TTC549 (cell line): ENCODE measurements at regions not wholly inside any gene's neighbourhood (a gene's known extent, or its start where the extent isn't known, plus 50 kb on each side); places are given as distances from the start of the nearest gene placed in this dataset.
"Not testable (repeated sequence)": the region's sequence is repeated elsewhere in the genome, so short reads cannot be mapped to it uniquely, and the experiment has no call there.

Experiments used
- FAIRE-seq: peaks from 2 replicates; lab custom pipeline; 2012; peaks lifted over from hg19 to GRCh38; lab: Jason Lieb, UNC

DNA sequence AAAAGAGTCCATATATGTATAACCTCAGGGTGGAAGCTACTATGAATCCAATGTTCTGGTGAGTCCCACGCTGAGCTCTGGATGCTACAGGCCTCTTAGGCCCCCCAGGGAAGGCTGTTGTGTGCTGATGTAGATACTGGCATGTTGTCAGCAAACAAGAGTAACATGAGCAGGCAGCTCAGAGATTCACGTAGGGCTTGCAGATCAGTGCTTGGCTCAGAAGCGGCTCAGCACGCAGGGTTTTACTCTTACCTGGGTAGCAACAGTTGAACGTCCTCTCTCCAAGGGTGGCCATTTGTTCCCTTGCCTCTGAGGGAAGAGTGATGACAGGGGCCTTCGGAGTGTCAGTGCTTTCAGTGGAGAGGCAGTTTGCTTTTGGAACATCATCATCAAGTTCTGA is 93.4 kb downstream of the ZFP64 start:
- no peak for FAIRE-seq

DNA sequence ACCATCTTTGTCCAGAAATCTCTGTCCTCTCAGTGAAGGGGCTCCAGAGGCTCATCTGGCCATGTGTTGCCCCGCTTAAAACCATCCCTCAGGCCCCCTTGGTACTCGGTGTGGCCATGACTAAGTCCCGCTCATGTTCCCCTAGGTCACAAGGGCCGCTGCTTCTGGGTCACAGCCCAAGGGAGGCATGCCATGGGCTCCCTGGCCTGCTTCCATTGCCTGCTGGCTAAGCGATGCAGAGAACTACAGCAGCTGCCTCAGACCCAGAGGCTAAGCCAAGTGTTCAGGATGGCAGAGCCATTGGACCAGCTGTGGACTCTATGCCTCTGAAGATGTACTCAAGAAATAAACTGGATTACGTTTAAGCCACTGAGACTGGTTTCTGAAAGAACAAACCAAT is 95.5 kb downstream of the ZFP64 start:
- FAIRE-seq = no peak

DNA sequence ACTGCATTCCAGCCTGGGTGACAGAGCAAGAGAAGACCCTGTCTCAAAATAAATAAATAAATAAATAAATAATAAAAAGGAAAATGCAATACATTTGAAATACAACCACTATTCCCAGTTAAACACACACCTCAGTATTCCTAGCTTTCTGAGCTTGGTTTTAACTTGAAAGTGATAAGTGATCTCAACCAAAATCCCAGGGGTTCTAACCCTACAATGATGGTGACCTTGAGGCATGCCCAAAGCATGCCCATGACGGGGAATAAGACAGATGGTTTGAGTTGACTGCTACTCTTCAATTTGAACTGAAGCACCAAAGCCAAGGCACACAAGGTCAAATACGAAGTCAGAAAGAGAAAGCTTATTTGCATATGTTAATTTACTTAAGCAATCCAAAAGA is 96.9 kb downstream of the ZFP64 start:
- FAIRE-seq = no peak

DNA sequence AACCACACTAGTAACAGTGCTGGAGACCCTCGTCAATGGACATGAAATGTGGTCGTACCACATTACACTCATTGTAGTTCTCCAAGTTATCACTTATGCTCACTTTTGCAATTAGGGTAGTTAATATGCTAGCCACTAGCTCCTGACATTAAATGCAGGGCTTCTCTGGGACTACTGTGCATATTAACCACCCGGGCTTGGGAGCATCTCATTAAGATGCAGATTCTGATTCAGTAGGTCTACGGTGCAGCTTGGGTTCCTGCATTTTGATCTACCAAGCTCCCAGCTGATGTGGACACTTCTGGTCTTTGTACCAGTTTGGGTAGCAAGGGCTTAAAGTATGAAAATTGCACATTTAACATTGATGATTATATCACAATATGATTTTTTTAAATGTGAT is 98.0 kb downstream of the ZFP64 start:
- no peak for FAIRE-seq

DNA sequence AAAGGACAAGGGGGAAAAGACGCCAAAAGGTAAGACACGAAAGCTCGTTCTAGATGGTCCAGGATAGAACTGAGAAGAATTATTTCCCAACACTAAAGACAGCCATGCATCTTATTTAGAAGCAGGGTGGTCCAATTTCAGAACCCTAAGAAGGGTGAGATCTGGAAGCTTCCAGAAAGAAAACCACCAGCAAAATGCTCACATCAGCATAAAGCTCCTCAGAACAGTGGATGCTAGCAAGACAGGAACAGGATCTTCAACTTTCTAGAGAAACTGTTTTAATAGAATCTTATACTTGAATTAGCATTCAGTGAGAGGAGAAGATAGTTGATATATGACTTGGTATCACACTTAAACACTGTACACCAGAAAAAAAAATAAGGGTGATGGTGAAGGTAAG is 101.5 kb downstream of the ZFP64 start:
- no peak for FAIRE-seq

DNA sequence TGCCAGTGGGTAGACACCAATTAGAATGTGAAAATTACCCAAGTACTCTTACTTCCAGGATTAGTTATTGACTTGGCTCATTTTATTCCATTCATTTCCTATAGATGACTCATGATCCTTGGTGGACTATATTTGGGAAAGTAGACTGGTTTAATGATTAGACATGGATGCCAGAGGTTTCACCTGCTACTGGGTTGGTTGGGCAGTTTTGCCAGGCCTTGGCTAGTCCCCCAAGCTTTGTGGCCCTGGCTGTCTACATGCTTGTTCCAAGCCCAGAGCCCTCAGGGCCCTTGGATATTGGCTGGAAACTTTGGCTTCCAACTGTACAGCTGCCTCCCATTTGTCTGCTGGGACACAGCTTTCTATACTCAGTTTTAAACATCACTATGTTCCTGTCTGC is 104.1 kb downstream of the ZFP64 start:
- no peak for FAIRE-seq

DNA sequence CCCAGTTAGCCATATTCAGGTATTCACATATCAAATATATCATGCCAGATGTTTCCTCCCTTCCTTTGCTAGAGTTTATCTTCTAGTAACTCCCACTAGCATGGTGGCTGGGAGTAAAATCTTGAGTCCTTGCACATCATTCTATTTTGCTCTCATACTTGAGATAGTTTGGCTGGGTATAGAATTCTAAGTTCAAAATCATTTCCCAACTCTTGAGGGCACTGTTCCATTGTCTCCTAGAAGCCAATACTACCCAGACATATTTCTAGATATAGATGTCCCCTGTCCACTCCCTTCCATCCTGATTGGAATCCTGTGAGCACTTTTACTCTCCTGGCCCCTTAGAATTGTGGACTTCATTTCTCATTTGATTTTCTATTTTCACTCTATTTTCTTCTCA is 104.7 kb downstream of the ZFP64 start:
- FAIRE-seq = no peak

DNA sequence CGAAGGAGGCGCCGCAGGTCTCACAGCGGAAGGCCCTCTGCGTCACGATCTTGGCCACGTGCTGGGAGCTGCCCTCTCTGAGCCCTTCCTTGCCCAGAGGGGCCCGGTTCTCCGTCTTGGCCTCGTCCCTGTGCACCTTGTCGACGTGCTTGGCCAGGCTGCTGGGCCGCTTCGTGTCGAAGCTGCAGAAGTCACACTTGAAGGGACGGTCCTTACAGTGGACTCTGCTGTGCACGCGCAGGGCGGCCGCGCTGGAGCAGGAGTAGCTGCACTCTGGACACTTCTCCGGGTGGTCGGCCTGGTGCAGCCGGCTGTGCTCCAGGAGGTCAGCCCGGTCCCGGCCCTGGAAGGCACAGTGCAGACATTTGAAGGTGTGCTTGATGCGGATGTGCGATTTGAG is 106.9 kb downstream of the ZFP64 start:
- no peak for FAIRE-seq

DNA sequence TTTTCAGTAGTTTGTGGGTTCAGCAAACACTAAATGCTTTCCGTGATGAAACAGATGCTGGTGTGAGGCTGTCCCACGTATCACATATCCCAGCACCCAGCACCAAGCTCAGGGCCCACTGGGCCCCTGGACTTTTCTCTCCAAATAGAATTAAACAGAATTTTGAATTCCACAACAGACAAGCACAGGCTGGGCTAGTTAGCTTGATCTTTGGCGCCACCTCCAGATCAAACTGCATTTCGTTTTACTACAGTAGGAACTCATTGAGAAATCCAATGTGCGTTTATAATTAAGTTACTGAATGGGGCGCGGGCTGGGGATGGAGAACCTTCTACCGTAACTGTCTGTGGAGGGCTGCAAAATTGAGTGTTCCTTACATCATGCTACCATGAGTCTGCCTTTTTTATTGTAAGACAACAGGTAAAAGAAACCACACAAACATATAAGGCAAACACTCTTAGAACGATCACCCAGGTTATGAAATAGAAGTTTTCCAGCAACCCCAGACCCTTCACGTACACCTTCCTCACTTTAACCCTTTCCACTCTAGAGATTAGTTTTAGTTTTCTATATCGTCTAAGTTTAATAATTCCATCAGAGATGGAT is 107.8 kb downstream of the ZFP64 start:
- peak; percentile 91 for FAIRE-seq

DNA sequence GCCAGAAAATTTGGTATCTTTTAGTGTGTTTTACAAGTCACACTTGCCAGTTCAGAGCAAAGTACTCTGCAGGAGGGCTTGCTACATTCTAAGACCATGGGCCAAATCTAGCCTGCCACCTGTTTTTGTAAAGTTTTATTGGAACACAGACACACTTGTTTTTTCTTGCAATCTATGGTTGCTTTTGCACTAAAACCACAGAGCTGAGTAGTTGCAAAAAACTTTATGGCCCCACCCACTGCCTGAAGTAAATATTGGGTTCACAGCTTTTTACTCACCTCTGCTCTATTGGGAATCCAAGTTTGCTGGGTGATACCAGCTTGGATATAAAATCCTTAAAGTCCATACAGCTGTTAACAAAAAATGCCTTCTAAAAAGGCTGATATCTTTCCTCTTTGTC is 109.0 kb downstream of the ZFP64 start:
- FAIRE-seq = no peak

DNA sequence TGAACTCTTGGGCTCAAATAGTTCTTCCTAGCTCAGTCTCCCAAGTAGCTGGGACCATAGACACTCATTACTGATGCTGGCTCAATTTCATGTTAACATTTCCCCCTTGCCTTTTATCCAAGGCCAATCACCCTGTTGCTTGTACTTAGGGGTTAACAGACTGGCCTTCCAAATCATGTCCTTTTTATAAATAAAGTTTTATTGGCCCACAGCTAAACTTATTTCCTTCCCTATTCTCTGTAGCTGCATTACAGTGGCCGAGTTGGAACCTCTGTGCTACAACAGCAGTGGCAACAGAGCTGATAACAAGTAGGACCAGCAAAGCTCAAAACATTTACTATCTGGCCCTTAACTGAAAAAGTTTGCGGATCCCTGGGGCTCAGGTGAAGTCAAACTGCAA is 109.8 kb downstream of the ZFP64 start:
- FAIRE-seq = no peak

DNA sequence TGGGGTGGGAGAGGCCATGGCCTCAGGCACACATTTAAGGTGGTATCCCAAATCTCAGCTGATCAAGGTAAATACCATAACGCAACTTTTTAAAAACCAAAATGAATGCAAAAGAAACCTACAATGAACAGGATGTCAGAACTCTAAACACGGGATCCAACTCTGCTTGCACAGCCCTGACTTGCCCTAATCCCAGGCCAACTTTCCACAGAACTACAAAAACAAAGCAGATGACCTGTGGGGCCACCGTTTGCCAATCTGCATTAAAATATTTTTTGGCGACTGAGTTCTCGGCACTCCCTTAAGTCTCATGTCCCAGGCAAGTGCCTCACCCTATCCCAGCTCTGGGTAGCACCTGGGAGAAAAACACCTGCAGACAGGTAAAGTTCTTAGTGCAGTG is 110.5 kb downstream of the ZFP64 start:
- FAIRE-seq = no peak

DNA sequence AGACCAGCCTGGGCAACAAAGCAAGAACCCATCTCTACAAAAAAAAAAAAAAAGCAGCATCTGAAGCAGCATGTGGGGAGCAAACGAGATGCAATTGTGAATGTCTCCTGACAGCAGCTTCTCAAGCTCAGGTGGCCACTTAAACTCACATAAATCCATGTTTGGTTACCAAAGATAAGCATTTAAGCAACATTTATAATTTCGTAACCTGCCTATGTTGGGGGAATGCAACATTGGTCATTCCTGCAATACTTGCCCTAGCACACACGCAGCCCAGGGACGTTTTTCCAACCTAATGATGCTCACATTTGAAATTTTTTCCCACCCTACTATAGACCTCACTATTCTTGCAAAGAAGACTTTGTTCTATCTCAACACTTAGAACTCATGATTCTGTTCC is 113.3 kb downstream of the ZFP64 start:
- no peak for FAIRE-seq

DNA sequence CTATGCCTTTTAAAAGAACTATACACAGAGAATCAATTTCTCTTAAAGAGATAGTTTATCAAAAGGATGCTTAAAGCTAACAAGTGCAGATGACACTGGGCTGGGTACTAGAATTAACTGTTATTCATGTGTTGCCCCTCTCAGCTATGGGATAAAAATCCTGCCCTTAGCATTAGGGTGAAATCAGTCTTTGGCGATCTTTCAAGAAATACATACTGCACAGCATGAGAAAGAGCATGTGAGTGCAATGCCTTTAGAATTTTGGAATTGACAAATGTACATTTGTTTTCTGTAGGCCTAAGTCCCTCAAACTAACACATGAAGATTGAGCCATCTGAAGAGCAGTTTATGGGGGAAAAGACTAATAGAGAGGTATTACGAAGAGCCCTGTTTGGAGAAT is 115.4 kb downstream of the ZFP64 start:
- FAIRE-seq = no peak

DNA sequence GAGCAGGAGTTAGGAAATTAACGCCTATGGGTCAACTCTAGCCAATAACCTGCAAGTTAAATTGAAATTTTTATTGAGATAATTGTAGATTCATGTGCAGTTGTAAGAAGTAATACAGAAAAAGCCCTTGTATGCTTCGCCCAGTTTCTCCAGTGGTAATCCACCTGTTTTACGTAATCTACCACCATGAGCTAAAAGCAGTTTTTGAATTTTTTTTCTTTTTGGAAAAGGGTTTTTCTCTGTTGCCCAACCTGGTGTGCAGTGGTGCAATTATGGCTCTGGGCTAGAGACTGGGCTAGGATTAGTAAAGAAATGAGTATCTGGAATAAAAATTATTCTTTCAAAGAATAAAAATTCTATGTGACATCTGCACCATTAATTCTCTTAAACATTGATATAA is 116.2 kb downstream of the ZFP64 start:
- no peak for FAIRE-seq

DNA sequence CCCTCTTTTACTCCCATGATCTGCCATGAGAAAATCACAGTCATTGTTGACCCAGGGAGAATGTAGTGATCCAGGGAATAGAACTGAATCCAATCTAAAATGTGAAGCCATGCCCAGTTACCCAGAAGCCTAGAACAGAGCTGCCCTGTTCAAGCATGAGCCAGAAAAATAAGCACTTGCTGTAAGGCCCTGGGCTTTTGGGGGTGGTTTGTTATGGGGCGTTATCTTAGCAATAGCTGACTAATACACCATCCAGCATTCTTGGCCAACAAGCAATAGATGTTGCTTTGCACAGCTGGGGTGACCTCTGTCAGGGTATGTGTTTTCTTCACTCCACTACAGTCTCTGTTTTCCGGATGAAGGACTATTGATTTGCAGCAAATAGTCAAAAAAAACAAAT is 120.4 kb downstream of the ZFP64 start:
- no peak for FAIRE-seq

DNA sequence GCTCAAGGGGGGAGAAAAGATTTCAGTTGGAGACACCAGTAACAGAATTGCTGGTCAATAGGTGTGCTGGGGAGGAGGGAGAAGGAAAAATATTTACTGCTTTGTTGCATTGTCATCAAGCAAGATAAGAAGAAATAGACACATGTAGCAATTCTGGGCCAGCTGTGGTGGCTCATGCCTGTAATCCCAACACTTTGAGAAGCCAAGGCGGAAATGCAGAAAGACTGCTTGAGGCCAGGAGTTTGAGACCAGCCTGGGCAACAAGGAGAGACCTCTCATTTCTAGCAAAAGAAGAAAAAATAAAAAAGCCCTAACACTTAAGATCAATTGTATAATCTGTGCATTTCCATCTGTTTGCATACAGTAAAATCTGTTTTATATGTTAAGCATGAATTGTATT is 126.6 kb downstream of the ZFP64 start:
- FAIRE-seq = no peak

DNA sequence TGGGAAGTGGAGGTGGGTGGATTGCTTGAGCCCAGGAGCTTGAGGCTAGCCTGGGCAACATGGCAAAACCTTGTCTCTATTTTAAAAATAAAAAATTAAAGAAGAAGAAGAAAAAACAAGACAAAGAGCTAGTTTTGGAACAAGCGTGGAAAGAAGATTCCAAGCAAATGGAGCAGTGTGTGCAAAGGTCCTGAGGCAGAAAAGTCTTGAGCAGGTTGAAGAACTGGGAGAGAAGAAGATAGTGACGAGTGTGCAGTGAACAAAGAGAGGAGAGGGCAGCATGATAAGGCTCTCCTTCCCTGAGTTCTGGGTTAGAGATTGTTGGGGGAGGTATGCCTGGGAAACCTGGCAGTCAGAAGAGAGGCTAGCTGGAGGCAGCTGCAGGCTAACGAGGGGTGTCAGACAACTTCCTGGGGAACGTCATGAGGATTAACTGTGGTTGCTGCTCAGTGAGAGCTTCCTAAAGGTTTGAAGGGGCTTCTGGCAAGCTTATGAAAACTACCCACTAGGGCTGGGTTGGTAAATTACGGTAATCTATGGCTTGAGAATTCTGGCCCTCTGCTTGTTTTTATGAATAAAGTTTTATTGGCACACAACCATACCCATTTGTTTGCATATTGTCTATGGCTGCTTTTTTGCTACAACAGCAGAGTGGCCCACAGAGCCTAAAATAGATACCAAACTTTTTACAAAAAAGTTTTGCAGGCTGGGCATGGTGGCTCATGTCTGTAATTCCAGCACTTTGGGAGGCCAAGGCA is 128.9 kb downstream of the ZFP64 start:
- no peak for FAIRE-seq

DNA sequence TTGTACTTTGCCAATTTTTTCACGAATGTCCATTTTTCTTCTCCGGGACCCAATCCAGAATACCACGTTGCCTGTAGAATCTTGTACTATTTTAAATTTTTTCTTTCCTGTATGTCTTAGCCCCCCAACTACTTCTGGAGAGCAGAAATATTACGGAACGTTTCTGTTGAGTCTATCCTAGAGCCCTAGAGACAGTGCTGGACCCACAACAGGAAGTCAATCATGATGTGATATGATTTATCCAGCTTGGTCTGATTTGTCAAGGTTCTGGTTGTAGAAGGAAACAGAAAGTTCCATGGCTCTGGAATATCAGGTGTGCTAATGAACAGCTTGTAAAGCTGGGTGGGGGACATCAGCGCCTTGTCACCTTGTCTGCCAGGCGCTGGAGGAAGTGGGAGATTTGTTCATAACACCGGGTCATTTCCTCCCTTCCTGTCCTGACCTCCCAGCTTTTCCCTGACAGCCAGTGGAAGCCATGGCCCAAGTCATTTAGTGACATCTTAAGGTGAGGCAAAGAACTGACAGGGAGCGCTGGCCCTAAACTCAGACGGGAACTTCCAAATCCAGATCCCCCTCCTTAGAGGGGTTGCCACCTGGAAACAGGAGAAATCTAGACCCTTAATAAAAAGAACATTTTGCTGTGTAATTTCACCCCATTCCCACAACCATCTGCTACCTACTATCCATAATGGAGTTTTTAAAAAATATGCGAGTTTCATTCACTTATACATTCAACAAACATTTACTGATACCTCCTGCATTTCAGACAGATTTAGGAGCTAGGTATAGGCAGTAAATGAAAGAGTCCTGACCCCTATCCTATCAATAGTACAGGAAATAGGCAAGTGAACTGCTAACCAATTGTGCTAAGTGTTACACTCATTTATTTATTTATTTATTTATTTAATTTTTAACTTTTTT is 130.5 kb downstream of the ZFP64 start:
- no peak for FAIRE-seq

DNA sequence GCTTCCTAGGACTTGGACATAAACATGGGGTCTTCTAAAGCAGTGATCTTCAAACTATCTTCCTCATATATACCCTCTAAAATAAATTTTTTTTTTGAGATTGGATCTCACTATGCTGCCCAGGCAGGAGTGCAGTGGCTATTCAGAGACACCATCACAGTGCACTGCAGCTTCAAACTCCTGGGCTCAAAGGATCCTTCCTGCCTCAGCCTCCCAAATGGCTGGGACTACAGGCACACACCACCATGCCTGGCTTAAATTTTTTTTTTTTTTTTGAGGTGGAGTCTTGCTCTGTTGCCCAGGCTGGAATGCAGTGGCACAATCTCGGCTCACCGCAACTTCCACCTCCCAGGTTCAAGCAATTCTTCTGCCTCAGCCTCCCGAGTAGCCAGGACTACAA is 134.4 kb downstream of the ZFP64 start:
- FAIRE-seq = not testable (repeated sequence)

DNA sequence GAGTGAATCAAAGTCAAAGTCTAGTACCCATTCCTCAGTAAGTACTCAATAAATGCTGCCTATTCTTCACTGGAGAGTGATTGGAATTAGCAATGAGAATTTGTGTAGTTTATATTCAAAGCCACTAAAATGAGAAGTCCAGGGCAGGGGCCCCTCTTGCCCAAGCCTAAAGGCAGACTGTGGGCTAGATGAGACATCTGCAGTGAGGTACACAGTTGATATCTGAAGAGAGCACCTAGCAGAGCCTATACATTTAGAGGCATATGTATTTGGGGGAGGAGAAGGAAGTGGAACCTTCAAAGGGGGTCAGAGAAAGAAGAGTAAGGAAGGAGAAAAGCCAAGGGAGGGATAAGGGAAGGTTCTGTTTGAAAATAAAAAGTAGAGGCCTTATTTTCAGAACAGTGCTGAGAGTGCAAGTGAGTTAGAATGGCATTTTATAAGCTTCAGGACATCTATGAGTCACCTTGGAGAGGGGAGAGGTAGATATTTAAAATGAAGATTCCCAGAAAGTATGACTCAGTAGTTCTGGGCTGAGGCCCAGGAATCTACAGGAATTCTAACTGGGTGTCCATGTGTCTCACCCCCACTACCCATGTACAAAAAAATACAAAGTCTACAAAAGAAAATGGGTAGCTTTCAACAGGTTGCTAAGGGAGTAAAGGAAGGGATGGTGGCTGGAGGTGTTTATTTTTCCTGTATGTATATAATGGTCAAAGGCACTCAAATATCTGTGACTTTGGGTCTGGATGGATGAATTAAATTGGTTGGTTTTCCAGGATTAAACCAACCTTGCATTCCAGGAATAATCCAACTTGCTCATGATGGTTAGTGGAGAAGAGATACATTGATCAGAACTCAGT is 135.1 kb downstream of the ZFP64 start:
- FAIRE-seq = no peak

DNA sequence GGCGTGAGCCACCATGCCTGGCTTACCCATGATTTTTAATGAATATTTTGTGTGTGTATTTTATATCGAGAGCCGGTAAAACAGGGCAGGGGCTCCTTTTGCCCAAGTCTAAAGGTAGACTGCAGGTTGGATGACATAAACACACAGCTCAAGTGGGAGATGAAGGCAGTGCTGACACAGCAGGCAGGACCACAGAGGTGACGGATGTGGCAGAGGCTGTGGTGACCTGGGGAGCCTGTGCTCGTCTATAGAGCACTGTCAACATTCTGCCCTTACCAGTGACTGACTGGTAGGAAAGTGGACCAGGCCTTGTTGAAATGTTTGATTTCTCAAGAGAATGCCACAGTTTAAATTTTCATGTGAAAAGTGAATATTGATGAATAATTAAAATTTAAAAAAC is 137.5 kb downstream of the ZFP64 start:
- no peak for FAIRE-seq
